Activated B cell treated with CpG ODN at 0.5 μM for 24 hours (primary cell): ENCODE measurements at regions not wholly inside any gene's neighbourhood (a gene's known extent, or its start where the extent isn't known, plus 50 kb on each side); places are given as distances from the start of the nearest gene placed in this dataset.

Experiments
- ATAC-seq: fragments of 200-7000 bp; cut with Tn5 transposase; one replicate; pipeline ENCODE4 v1.10.0; 2021; ENCODE audit warnings: low read depth, mild to moderate bottlenecking, moderate library complexity
- CTCF ChIA-PET: fragments of 350-600 bp; sonication (Branson Sonifier 250); formaldehyde crosslinking; loops from one replicate; lab custom pipeline; 2021; ENCODE audit warnings: antibody characterized with exemption; lab: Charles Lee
- POLR2A ChIA-PET: fragments of 350-600 bp; sonication (Branson Sonifier 250); formaldehyde crosslinking; loops from one replicate; lab custom pipeline; 2021; ENCODE audit warnings: antibody characterized with exemption; lab: Charles Lee
- DNase-seq: peaks from one replicate; pipeline ENCODE4 v3.0.0; 2022
- H3K27ac Mint-ChIP-seq: one replicate; pipeline ENCODE4 v1.8.0; 2020; ENCODE audit warnings: mixed read lengths
- H3K27me3 Mint-ChIP-seq: one replicate; pipeline ENCODE4 v1.8.0; 2021; ENCODE audit warnings: mixed read lengths
- H3K36me3 Mint-ChIP-seq: one replicate; pipeline ENCODE4 v1.8.0; 2021; ENCODE audit warnings: low read depth, mixed read lengths
- H3K4me1 Mint-ChIP-seq: one replicate; pipeline ENCODE4 v1.8.0; 2021; ENCODE audit warnings: mixed read lengths
- H3K4me3 Mint-ChIP-seq: one replicate; pipeline ENCODE4 v1.8.0; 2020; ENCODE audit warnings: mild to moderate bottlenecking, mixed read lengths
- H3K9me3 Mint-ChIP-seq: one replicate; pipeline ENCODE4 v1.8.0; 2020; ENCODE audit warnings: mixed read lengths
- intact Hi-C: fragments of 100-400 bp; cut with micrococcal nuclease; formaldehyde crosslinking; loops from one replicate; pipeline ENCODE4 v1.15.1; 2024
- TF ChIP-seq, protein P1 (sequence below): fragments of 200-600 bp; IDR thresholded peaks from one replicate; pipeline ENCODE4 v1.8.0; 2022; ENCODE audit warnings: antibody characterized with exemption, mild to moderate bottlenecking

DNA sequence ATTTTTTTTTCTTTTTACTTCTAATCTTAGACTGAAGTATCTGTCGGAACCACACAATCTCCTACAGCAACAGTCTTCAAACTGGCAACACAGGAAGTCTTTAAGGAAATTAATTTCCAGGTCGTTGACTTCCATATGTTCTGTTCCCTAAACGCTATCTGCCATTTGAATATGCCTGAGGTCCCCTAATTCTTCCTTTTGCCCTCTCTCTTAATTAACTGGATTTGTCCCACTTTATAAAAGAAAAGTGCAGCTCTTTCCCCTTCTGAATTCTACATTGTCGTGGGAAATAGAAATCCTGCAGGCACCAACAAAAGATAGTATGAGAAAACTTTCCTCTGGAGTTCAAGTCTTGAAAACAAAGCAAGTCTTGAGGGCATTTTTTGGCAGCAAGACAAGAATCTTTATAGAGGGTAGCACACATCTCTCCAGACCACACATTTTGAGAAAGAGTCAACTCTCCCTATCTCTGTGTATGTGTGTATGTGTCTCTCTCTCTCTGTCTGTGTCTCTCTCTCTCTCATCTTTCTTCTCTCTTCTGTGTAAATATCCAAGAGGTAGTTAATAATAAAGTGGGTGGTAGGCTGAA, 879.8 kb downstream of the SOCS6 start:
- H3K4me3 Mint-ChIP-seq, result no peak overlapping the region
- no peaks in the 10 kb centered on the region for H3K9me3 Mint-ChIP-seq
- no peaks in the 10 kb centered on the region for H3K36me3 Mint-ChIP-seq
- no peaks in the 10 kb centered on the region for H3K27me3 Mint-ChIP-seq
- intact Hi-C loops, result no loop called here
- DNase-seq (no peak), ATAC-seq (no peak)
- H3K27ac Mint-ChIP-seq, result no peak overlapping the region
- no peaks in the 10 kb centered on the region for H3K4me1 Mint-ChIP-seq
- TF ChIP-seq, protein P1, sequence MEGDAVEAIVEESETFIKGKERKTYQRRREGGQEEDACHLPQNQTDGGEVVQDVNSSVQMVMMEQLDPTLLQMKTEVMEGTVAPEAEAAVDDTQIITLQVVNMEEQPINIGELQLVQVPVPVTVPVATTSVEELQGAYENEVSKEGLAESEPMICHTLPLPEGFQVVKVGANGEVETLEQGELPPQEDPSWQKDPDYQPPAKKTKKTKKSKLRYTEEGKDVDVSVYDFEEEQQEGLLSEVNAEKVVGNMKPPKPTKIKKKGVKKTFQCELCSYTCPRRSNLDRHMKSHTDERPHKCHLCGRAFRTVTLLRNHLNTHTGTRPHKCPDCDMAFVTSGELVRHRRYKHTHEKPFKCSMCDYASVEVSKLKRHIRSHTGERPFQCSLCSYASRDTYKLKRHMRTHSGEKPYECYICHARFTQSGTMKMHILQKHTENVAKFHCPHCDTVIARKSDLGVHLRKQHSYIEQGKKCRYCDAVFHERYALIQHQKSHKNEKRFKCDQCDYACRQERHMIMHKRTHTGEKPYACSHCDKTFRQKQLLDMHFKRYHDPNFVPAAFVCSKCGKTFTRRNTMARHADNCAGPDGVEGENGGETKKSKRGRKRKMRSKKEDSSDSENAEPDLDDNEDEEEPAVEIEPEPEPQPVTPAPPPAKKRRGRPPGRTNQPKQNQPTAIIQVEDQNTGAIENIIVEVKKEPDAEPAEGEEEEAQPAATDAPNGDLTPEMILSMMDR, result no peak
- CTCF ChIA-PET, result no interaction called here
- POLR2A ChIA-PET, result no interaction called here

DNA sequence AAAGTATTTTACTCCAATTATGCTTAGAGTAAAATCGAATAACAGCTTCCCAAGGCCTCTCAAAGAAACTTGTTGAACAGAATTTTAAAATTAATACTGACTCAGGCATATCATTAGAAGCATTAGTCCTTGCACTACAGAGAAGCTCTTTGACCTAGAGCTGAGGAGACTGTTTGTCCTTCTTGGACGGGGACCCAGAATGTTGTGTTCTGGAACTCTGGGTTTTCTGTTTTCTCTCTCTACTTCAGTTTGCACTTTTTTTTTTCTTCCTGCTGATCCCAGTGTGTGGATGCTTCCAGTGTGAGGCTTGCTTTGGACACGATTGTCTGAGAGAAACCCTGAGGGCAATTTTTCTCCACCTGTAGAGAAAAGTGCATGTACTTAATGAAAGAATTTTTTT, 847.6 kb downstream of the SOCS6 start:
- Mint-ChIP-seq H3K36me3 (no peaks in the 10 kb centered on the region), H3K4me1 (no peaks in the 10 kb centered on the region), H3K27ac (no peak overlapping the region), H3K27me3 (no peaks in the 10 kb centered on the region), H3K4me3 (no peak overlapping the region), H3K9me3 (no peaks in the 10 kb centered on the region)
- ChIA-PET CTCF (no interaction called here), POLR2A (no interaction called here)
- ATAC-seq, result no peak
- TF ChIP-seq, protein P1, result no peak
- no peak for DNase-seq
- intact Hi-C loops, result no loop called here

DNA sequence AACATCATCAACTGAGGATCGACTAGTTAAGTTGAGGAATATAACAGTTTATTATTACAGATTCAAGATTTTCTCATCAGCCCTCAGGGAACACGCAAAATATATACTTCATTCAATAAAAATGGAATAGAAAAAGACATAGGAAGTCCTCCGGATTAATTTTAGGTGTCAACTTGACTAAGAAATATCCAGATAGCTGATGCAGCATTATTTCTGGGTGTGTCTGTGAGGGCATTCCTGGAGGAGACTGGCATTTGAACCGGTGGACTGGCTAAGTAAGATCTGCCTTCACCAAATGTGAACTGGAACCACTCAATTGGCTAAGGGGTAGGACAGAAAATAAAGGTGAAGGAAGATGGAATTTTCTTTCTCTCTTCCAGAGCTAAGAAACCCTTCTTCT, 845.3 kb downstream of the SOCS6 start:
- CTCF ChIA-PET, result no interaction called here
- DNase-seq (no peak), ATAC-seq (no peak)
- intact Hi-C loops, result no loop called here
- Mint-ChIP-seq H3K4me1 (no peaks in the 10 kb centered on the region), H3K27me3 (no peaks in the 10 kb centered on the region), H3K9me3 (peaks cover 3% of the 10 kb centered on the region), H3K36me3 (no peaks in the 10 kb centered on the region), H3K27ac (no peak overlapping the region), H3K4me3 (no peak overlapping the region)
- TF ChIP-seq, protein P1, result no peak
- POLR2A ChIA-PET, result no interaction called here

DNA sequence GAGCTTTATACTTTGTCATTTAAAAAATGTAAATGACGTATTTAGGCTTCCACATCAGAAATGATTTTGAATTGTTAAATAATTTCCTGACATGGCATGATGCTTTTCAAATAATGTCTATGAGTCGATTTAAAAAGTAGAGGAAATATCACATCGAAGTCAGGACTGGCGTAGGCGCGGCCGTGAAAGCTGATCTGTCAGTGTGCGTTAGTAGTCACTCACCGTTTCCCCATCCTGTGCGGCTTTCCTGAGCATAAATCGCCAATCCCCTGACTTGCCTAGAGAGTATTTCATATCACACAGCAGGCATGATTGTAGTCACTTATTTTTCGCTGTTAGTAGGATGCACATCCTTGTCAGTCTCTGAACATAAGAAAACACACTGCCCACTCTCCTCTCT, 843.1 kb downstream of the SOCS6 start:
- ATAC-seq (no peak), DNase-seq (no peak)
- no peaks in the 10 kb centered on the region for H3K27me3 Mint-ChIP-seq
- TF ChIP-seq, protein P1, result no peak
- H3K4me3 Mint-ChIP-seq, result no peak overlapping the region
- no peak overlapping the region for H3K27ac Mint-ChIP-seq
- H3K4me1 Mint-ChIP-seq, result no peaks in the 10 kb centered on the region
- H3K36me3 Mint-ChIP-seq, result no peaks in the 10 kb centered on the region
- CTCF ChIA-PET, result no interaction called here
- intact Hi-C loops, result no loop called here
- POLR2A ChIA-PET, result no interaction called here
- peaks cover 3% of the 10 kb centered on the region for H3K9me3 Mint-ChIP-seq

DNA sequence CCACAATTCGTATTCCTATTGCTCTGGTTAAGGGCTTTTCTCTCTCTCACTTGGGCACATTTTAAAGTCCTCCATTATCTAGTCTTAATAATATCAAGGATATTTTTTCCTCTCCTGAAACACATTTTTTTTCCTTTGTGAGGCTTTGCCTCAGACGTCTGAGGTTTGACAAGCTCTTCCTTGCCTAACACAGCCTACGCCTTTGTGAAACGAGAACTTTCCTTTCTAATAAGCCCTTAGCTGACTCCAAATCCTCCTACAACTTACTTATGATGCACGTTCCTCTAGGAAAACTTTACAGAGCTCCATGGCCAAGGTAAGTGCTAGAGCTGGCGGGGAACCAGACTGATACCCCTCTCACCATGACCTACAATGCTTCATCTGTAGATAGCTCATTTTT, 841.5 kb downstream of the SOCS6 start:
- intact Hi-C loops, result no loop called here
- H3K36me3 Mint-ChIP-seq, result no peaks in the 10 kb centered on the region
- no peak overlapping the region for H3K27ac Mint-ChIP-seq
- H3K27me3 Mint-ChIP-seq, result no peaks in the 10 kb centered on the region
- no peak for DNase-seq
- ChIA-PET POLR2A (no interaction called here), CTCF (no interaction called here)
- TF ChIP-seq, protein P1, result no peak
- ATAC-seq, result no peak
- H3K9me3 Mint-ChIP-seq, result peaks cover 3% of the 10 kb centered on the region
- no peaks in the 10 kb centered on the region for H3K4me1 Mint-ChIP-seq
- H3K4me3 Mint-ChIP-seq, result no peak overlapping the region
